NCI-H1092 treated with DMSO at 0.1 percent for 48 hours (cell line): ENCODE measurements at regions not wholly inside any gene's neighbourhood (a gene's known extent, or its start where the extent isn't known, plus 50 kb on each side); places are given as distances from the start of the nearest gene placed in this dataset.
A peak's percentile ranks its signal among the peaks of the same experiment; 100 is the strongest.

Experiments used
- DNase-seq: peaks from one replicate; lab custom pipeline; 2025; lab: John Stamatoyannopoulos, UW

- no peak for DNase-seq
Observed at GRCh38 chr6:126091466-126091865, 105.1 kb downstream of the TRMT11 start.

DNA sequence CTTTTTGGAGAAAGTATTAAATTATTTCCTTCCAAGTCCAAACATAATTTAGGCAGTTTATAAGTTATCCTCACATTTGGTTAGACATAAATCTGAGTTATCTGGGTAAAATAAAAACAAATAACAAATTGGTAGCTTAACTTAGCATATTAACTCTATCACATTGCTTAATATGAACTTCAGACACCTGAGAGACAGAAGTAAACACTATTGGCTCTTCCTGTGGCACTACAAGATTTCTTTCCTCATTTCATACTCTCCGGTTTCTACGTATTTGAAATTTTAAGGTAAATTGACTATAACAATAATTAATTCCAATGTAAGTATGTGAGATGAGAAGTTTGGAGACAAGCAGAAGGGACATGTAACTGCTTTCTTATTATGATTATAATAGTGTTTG is 106.8 kb downstream of the TRMT11 start:
- no peak for DNase-seq

- DNase-seq = no peak
Observed at GRCh38 chr6:126094411-126094810, 108.1 kb downstream of the TRMT11 start.

DNA sequence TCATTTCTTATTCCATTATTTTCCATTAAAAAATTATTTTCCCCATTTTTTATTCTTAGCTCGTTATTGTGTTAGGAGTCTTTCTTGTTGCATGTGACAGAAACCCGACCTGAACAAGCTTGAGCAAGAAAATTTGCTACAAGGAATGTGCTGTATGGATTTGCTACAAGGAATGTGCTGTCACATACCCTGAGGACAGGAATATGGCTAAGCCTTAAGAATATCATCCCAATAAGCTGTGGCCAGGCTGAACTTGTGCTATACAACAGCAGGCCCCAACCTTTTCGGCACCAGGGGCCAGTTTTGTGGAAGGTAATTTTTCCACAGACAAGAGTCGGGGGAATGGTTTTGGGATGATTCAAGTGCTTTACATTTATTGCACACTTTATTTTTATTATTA is 114.0 kb downstream of the TRMT11 start:
- no peak for DNase-seq

DNA sequence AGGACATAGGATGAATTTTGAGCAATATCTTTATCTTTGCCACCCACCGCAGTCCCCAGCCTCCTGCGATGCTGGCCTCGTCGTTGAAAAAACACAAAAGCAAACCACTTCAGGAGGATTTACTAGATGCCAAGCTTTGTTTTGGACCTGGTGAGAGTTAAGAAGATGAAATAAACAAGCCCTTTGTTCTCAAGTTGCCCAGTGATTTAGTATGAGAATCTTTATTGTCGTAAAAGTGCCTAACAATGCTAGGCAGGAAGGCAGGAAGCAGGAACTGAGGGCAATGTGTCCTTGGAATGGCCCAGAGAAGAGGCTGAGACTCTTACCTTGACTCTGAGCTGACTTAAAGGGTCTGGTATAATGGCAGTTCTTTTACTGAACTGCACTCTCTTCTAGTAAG is 116.0 kb downstream of the TRMT11 start:
- DNase-seq = no peak

- no peak for DNase-seq
Observed at GRCh38 chr6:126103993-126104392, 117.7 kb downstream of the TRMT11 start.

DNA sequence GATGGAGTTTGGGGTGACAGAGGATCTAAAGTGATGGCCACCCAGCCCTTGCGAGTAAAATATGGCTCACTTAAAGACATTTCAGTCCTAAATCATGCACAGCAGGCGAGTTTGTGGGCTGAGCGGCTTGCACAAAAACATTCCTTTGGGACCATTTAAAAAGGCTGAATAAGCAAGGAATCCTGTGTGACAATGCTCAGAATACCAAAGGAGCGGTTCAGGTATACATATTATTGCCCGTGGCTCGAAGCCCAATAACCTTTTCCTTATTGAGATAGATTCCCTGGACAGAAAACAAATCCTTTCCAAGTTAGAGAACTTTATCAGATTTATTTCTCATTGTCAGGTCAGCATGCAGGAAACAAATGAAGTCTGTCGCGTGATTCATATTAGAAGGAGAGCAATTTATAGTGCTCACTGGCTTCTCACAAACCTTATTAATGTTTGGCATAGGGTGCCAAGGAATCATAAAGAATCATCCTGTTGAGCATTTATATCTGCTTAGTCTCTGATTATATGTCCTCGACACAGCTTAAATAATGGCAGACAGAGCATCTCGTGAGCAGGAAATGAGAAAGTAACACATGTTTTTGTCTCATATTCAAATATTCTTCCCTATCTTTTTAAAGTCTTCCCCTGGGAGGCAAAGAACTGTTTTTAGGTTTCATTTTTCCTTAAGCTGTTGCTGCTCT is 121.3 kb downstream of the TRMT11 start:
- no peak for DNase-seq

DNA sequence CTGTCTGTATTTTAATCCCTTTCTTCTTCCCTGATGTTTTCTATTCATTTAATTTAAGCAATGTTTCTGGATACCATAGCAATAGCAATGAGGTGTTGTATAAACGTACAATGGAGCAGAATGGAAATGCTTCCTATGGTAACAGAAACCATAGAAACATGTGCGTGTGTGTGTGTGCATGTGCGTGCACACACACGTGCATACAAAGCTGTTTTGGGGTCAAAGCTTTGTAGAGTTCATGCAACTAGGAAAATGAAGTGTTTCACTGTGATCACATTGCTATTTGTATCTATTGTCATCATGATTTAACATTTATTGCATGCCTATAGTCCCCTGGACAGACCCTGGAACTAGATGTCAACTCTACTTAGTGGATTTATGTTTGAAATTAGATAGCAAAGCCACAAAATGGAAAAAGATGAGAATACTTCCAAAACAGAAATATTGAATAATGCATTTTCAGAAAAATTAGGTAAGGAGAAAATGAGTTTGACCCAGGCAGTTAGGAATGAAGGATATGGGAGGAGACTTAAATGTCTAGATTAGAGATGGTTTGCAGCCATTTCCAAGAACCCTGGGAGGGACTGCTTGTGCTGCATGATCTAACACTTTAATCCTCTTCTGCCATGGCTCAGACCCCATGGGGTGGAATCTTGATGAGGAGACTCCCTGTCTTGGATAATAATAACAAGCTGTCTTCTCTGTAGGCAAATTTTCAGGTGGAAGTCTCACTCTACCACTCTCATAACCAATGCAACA is 124.4 kb downstream of the TRMT11 start:
- DNase-seq = no peak

DNA sequence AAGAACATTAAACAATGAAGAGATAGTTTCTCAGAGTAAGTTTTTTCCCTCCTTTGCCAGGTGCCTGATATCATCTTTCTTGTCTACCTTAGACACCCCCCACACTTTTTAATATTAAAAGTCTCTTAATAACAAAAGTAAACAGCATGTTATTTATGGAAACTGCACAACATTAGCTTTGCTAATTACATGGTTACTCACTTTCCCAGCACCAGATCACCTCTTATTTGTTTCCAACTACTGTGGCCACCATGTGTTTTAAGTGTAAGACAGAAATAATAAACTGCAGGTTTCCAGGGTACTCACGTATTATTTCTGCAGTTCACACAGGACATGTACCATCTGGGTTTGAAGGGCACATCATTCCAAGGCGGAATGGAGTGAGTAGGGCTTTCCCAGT is 125.0 kb downstream of the TRMT11 start:
- DNase-seq = no peak

GRCh38 chr6:126112171-126112632 is 125.9 kb downstream of the TRMT11 start:
- DNase-seq = no peak

DNA sequence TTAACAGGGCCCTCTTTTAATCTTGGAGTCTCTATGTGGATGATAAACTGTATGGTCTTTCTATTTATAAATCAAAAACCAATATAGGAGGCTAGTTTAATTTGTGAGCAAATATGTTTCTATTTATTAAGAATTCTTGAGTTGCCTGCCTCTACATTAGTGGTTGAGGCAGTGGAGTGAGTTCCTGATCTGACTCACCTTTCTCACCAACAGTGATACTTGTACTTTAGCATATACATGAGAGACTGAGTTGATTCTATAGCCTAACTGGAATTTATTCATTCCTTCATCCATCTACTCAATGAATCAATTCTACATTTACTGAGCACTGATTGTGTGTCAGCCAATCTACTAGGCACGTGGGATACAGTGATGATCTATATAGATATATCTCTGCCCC is 126.9 kb downstream of the TRMT11 start:
- no peak for DNase-seq

- no peak for DNase-seq
Observed at GRCh38 chr6:126117251-126117650, 130.9 kb downstream of the TRMT11 start.

GRCh38 chr6:126118058-126118755 is 131.9 kb downstream of the TRMT11 start:
- peak; percentile 8 for DNase-seq

DNA sequence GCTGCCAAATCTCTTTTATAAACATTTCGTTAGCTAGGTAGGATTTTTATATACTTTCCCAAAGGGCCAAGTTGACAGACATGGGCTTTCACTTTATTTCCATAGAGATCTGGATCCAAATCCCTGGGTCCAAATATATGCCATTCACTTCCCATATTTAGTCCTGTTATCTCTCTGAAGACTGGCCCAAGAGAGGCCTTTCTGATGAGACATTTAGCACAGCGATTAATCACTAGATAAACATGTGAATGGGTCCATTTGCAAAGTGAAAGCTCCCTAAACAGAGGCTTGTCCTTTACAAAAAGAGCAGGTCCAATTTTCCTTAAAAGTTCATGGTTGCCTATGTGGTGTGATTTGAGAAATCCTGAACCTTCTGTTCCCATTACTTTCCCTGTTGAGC is 132.6 kb downstream of the TRMT11 start:
- DNase-seq = no peak

GRCh38 chr6:126123226-126123625 is 136.9 kb downstream of the TRMT11 start:
- no peak for DNase-seq

DNA sequence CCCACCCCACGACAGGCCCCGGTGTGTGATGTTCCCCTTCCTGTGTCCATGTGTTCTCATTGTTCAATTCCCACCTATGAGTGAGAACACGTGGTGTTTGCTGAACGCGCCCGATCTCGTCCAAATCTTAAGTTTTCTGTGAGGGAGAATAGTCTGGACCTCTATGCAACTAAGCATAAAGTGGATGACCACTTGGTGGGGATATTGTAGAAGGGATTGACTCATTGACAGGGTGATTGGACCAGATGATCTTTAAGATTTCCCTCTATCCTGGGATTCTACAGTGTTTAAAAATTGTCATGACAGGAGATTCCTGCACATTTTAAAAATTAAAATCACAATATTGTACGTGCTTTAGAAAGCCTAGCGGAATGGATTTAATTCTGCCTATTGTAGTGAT is 141.3 kb downstream of the TRMT11 start:
- peak; percentile 0 for DNase-seq

DNA sequence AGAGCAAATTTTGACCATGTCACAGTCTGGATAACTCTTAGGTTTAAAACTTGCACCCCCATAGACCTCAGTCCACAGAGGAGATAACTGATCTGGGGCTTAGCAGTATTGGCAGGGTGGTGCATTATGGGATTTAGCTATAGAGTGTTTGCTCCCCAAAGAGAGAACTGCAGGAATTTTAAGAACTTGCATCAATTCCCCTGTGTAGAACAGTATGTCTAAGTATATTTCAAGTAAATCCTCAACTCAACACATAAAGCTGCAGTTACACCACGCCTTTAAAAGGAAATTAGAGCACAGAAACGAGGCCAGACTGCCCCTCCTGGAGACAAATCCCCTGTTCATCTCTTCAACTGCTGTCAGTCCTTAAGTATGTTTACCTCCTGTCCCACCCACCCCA is 144.9 kb downstream of the TRMT11 start:
- DNase-seq = no peak

DNA sequence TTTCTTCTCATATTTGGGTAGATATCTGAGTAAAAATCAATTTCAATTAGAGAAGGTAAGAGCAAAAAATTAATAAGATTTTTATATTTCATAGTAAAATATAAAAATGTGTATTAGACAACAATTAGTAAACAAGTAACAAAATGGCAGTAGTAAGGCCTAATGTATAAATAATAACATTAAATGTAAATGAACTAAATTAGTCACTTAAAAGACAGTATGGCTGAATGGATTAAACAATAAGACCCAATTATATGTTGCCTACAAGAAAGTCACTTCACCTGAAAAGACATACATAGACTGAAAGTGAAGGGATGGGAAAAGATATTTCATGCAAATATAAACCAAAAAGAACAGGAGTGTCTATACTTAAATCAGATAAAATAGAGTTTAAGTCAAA is 147.6 kb downstream of the TRMT11 start:
- DNase-seq = no peak

GRCh38 chr6:126134491-126134890 is 148.2 kb downstream of the TRMT11 start:
- DNase-seq = no peak

GRCh38 chr6:126140015-126140414 is 153.7 kb downstream of the TRMT11 start:
- DNase-seq = no peak

DNA sequence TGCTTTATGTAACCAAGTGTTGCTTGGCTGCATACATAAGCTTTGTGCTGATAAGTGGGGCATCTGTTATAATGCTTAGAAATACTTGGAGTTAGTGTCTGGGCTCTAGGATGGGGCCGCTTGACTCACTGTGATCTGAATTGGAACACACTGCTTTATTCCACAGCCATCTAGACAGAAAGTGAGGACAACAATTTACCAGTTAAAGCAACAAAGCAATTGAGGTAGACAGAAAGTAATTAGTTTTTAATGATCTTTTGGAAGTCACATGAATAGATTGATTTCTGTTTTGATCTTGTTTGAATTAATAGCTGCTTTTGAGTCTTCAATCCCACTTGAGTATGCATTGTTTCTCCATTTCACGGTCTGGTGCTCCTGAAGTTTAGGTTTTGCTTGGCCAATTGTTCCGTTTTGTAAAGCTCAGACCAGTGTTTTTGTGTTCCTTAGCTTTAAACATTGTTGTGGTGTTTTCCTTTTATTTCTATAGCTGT is 157.5 kb downstream of the TRMT11 start:
- no peak for DNase-seq

DNA sequence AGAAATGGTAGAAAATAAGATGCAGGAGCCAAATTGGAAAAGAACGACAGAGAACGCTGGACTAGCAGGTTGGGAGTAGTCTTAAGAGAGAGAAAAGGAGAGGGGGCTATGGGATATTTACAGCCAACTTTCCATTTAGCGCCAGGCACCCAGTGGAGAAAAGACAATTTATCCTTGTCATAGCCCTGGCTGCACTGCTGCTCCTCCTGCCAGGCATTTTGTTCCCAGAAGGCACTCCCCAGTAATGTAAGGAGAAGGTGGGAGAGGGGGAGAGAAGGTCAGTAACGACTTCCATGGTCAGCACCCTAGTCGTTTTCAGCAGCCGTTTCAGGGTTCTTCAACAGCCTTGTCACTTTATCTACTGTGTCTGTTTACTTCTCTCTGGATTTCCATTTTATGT is 159.0 kb downstream of the TRMT11 start:
- DNase-seq = no peak

- DNase-seq = no peak
Observed at GRCh38 chr6:126147291-126147815, 161.0 kb downstream of the TRMT11 start.
